ENCODE measurements at regions not wholly inside any gene's neighbourhood (a gene's known extent, or its start where the extent isn't known, plus 50 kb on each side); places are given as distances from the start of the nearest gene placed in this dataset.

DNA sequence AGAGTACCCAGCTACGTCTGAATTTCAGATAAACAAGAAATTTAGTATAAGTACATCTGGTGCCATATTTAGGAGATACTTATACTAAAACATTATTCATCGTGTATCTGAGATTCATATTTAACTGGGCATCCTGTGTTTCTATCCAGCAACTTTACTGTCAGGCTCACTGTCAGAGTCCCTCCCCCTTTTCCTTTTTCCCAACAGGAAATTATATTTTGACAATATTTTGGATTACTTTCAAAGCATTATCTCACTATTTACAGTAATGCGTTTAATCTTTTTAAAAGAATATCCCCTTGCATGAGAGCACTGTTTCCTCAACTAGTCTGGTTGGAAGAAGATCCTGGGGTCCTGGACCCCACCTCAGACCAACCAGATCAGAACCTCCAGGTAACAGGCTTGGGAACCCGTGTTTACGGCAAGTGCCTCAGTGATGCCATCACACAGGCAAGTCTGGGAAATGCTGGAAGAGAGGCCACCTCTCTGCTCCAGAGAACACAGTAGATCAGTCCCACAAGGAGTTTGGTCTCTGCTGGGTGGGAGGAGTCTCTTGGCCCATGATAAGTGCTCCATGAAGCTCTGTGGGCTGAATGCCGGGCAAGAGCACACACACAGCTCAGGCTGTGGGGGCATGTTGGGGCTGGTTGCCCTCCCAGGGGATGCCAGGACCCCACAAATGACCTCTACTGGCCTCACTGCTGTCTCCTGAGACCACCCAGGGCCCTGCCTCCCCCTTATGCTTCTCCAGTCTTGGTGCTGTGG lies 84.2 kb upstream of the UXS1 start:
- TF ChIP-seq POLR2A (IDR thresholded peaks at IDR 0.05), result no peak
- no peak for TF ChIP-seq CTCF (IDR thresholded peaks at IDR 0.05)
